Endothelial cell of umbilical vein (primary cell): ENCODE measurements at regions not wholly inside any gene's neighbourhood (a gene's known extent, or its start where the extent isn't known, plus 50 kb on each side); places are given as distances from the start of the nearest gene placed in this dataset.

ENCODE experiments used
- BruUV-seq: library from RNA; stranded (reverse); fragments of 400-500 nt; replicated peaks from 2 replicates; lab custom pipeline; 2021; lab: Mats Ljungman, UMichigan
- CTCF ChIA-PET: fragments of 300-600, 350-600 bp; sonication (Branson Sonifier 250); formaldehyde crosslinking; loops from one replicate; lab custom pipeline; 2021; ENCODE audit warnings: antibody characterized with exemption, inconsistent platforms; lab: Charles Lee
- POLR2A ChIA-PET: fragments of 300-600, 350-600 bp; sonication (Branson Sonifier 250); formaldehyde crosslinking; loops from one replicate; lab custom pipeline; 2021; ENCODE audit warnings: antibody characterized with exemption, inconsistent platforms; lab: Charles Lee
- DNase-seq: peaks from one replicate; pipeline ENCODE4 v3.0.0-alpha.2; 2011; ENCODE audit warnings: low read depth, low spot score
- FAIRE-seq: peaks from 2 replicates; lab custom pipeline; 2011; peaks lifted over from hg19 to GRCh38; lab: Jason Lieb, UNC
- H2AFZ ChIP-seq: 2 replicates; pipeline ENCODE4 v1.6.0; 2012; ENCODE audit warnings: low read depth, low read length, control low read depth, inconsistent platforms
- H3K27ac ChIP-seq: 2 replicates; pipeline ENCODE4 v1.5.1; 2011; ENCODE audit warnings: low read depth, mild to moderate bottlenecking, control low read depth, low read length, moderate library complexity; ENCODE audit not compliant: insufficient read depth
- H3K27me3 ChIP-seq, 2 experiments: 2 replicates each; pipeline versions ENCODE4 v1.6.0 to v1.6.1; 2011; ENCODE audit warnings: low read length in 2 of 2, mixed read lengths in 1 of 2; ENCODE audit not compliant: control insufficient read depth in 2 of 2, insufficient read depth in 2 of 2
- H3K36me3 ChIP-seq, 2 experiments: 2 replicates in 1 of 2; 3 replicates in 1 of 2; pipeline ENCODE4 v1.5.1; 2011; ENCODE audit warnings: low read length in 2 of 2, mild to moderate bottlenecking in 1 of 2, moderate library complexity in 1 of 2; ENCODE audit not compliant: control insufficient read depth in 2 of 2, insufficient read depth in 2 of 2; ENCODE audit errors: extremely low read depth in 1 of 2
- H3K4me1 ChIP-seq: 3 replicates; pipeline ENCODE4 v1.5.1; 2011; ENCODE audit warnings: mild to moderate bottlenecking, low read length; ENCODE audit not compliant: control insufficient read depth, insufficient read depth; ENCODE audit errors: extremely low read depth
- H3K4me2 ChIP-seq: 2 replicates; pipeline ENCODE4 v1.6.1; 2011; ENCODE audit warnings: low read length, control low read depth, mixed read lengths; ENCODE audit not compliant: insufficient read depth
- H3K4me3 ChIP-seq, 3 experiments: fragments of 200-600 bp in 1 of 3; sonication (generic), shearing (Covaris generic) in 1 of 3; replicated peaks in 1 of 3; 2 replicates each; pipeline ENCODE4 v1.5.1; 2011 to 2016; ENCODE audit warnings: control low read depth in 3 of 3, low read length in 3 of 3, mild to moderate bottlenecking in 2 of 3, inconsistent platforms in 1 of 3, low read depth in 1 of 3, moderate library complexity in 1 of 3; ENCODE audit not compliant: insufficient read depth in 1 of 3
- H3K79me2 ChIP-seq: 2 replicates; pipeline ENCODE4 v1.6.0; 2012; ENCODE audit warnings: low read length, inconsistent platforms; ENCODE audit not compliant: control insufficient read depth, insufficient read depth
- H3K9ac ChIP-seq: replicated peaks from 2 replicates; pipeline ENCODE3; 2011; ENCODE audit warnings: low read length, control low read depth; ENCODE audit not compliant: insufficient read depth; ENCODE audit errors: extremely low read depth
- H3K9me1 ChIP-seq: replicated peaks from 3 replicates; pipeline ENCODE4 v1.6.0; 2011; ENCODE audit warnings: mild to moderate bottlenecking, low read length; ENCODE audit not compliant: control insufficient read depth, insufficient read depth; ENCODE audit errors: extremely low read depth
- H3K9me3 ChIP-seq: replicated peaks from 2 replicates; pipeline ENCODE4 v1.5.1; 2012; ENCODE audit warnings: low read length, inconsistent platforms; ENCODE audit not compliant: control insufficient read depth, insufficient read depth
- H4K20me1 ChIP-seq: replicated peaks from 2 replicates; pipeline ENCODE3; 2011; ENCODE audit warnings: mild to moderate bottlenecking, low read length; ENCODE audit not compliant: control insufficient read depth, insufficient read depth; ENCODE audit errors: extremely low read depth
- CTCF ChIP-seq, 2 donors: IDR thresholded peaks; 1 replicate in 1 of 2; 2 replicates in 1 of 2; pipeline ENCODE4 v1.5.1; 2011; ENCODE audit warnings: low read length in 2 of 2, mild to moderate bottlenecking in 2 of 2, moderate library complexity in 2 of 2, control low read depth in 1 of 2, inconsistent platforms in 1 of 2, low read depth in 1 of 2; ENCODE audit not compliant: insufficient read depth in 1 of 2; ENCODE audit errors: extremely low read depth in 1 of 2
- EZH2 ChIP-seq: IDR thresholded peaks from 2 replicates; pipeline ENCODE4 v1.6.1; 2012; ENCODE audit warnings: borderline replicate concordance, low read depth, mild to moderate bottlenecking, moderate library complexity, low read length, inconsistent platforms; ENCODE audit not compliant: severe bottlenecking
- FOS ChIP-seq: IDR thresholded peaks from 2 replicates; pipeline ENCODE4 v1.6.1; 2011; ENCODE audit warnings: mild to moderate bottlenecking, low read length, moderate library complexity, borderline replicate concordance; ENCODE audit not compliant: insufficient read depth
- GATA2 ChIP-seq: IDR thresholded peaks from 2 replicates; pipeline ENCODE4 v1.7.0; 2011; ENCODE audit warnings: low read depth, mild to moderate bottlenecking, moderate library complexity, mixed read lengths, low read length; ENCODE audit not compliant: insufficient read length, insufficient read depth
- JUN ChIP-seq: IDR thresholded peaks from 2 replicates; pipeline ENCODE4 v1.6.1; 2011; ENCODE audit warnings: borderline replicate concordance, low read depth; ENCODE audit not compliant: insufficient read length, insufficient read depth
- MAX ChIP-seq: IDR thresholded peaks from 2 replicates; pipeline ENCODE4 v1.6.1; 2011; ENCODE audit not compliant: insufficient read depth, insufficient read length
- MYC ChIP-seq: IDR thresholded peaks from one replicate; pipeline ENCODE4 v1.6.1; 2011; ENCODE audit warnings: mild to moderate bottlenecking, low read depth, low read length
- POLR2A ChIP-seq: IDR thresholded peaks from 2 replicates; pipeline ENCODE4 v1.6.1; 2012; ENCODE audit warnings: low read depth, mild to moderate bottlenecking, control low read depth, low read length
- POLR2AphosphoS5 ChIP-seq: IDR thresholded peaks from 2 replicates; pipeline ENCODE4 v1.6.1; 2012; ENCODE audit warnings: low read depth, mild to moderate bottlenecking, control low read depth, low read length, moderate library complexity; ENCODE audit not compliant: insufficient read depth
- dilution Hi-C: fragments of 300-500 bp; cut with MboI; formaldehyde crosslinking; loops from one replicate; pipeline ENCODE4 v1.15.0; 2019; ENCODE audit warnings: low sequenced_read_pairs; ENCODE audit not compliant: extremely low pct_ligation_motif_present
- intact Hi-C: fragments of 100-400 bp; cut with micrococcal nuclease; formaldehyde crosslinking; loops from one replicate; pipeline ENCODE4 v1.10.0; 2022

DNA sequence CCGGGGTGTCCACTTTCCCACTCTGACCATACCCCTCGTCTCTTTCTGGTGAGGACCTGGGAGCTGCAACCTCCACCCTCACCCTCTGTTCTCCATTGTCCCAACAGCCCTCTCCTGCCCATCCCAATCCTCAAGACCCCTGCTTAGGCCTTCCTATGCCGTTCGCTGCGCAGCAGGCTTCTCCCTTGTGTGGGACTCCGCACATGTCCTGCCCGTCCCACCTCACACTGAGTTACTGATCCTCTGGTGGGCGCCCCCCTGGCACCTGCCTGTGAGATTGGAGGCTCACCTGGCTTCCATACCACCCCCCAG is 119.5 kb upstream of the SNTG2 start:
- no peak for TF ChIP-seq POLR2AphosphoS5
- no peak for TF ChIP-seq MAX
- no peak for TF ChIP-seq CTCF (IDR thresholded peaks at IDR 0.05; ENCODE audit: extremely low read depth in 1 of 2, insufficient read depth in 1 of 2, low read depth in 1 of 2, low read length in 2 of 2)
- no peak for TF ChIP-seq GATA2
- no peak for TF ChIP-seq POLR2A
- no peak for TF ChIP-seq JUN
- no peak for TF ChIP-seq EZH2
- no peak for TF ChIP-seq FOS
- TF ChIP-seq MYC = no peak
- POLR2A ChIA-PET = no interaction called here
- H3K79me2 ChIP-seq = no peaks in the 10 kb centered on the region

More for the DNA sequence above, 119.5 kb upstream of the SNTG2 start:
- H3K4me3 ChIP-seq = no peak overlapping the region
- intact Hi-C loops (no loop called here), dilution Hi-C loops (no loop called here)
- no peaks in the 10 kb centered on the region for H4K20me1 ChIP-seq
- H3K9me3 ChIP-seq = peaks cover 4% of the 10 kb centered on the region
- no peaks in the 10 kb centered on the region for H3K9me1 ChIP-seq
- DNase-seq (no peak), FAIRE-seq (no peak)
- no peaks in the 10 kb centered on the region for H3K4me1 ChIP-seq
- CTCF ChIA-PET = no interaction called here
- no peak overlapping the region for H2AFZ ChIP-seq
- H3K36me3 ChIP-seq = no peaks in the 10 kb centered on the region
- no peaks in the 10 kb centered on the region for H3K27me3 ChIP-seq
- no peak overlapping the region for H3K27ac ChIP-seq
- H3K9ac ChIP-seq = no peak overlapping the region
- H3K4me2 ChIP-seq = no peak overlapping the region
- BruUV-seq = no TSS peak
